WTC11 (cell line): ENCODE measurements at regions not wholly inside any gene's neighbourhood (a gene's known extent, or its start where the extent isn't known, plus 50 kb on each side); places are given as distances from the start of the nearest gene placed in this dataset.

Experiments used
- ATAC-seq: fragments of 200-7000 bp; cut with Tn5 transposase; 2 replicates; pipeline ENCODE4 v1.10.0; 2021; ENCODE audit warnings: mild to moderate bottlenecking, moderate library complexity
- CTCF ChIA-PET: fragments of 300-600 bp; sonication (Branson Sonifier 250); formaldehyde crosslinking; loops from one replicate; lab custom pipeline; 2021; ENCODE audit warnings: antibody characterized with exemption; lab: Charles Lee
- POLR2A ChIA-PET: fragments of 350-600 bp; sonication (Branson Sonifier 250); formaldehyde crosslinking; loops from one replicate; lab custom pipeline; 2021; ENCODE audit warnings: antibody characterized with exemption; lab: Charles Lee
- DNase-seq: peaks from one replicate; pipeline ENCODE4 v3.0.0; 2021; ENCODE audit warnings: low spot score
- H3K27ac Mint-ChIP-seq: 2 replicates; pipeline ENCODE4 v1.8.0; 2021; ENCODE audit warnings: mixed read lengths
- H3K27me3 Mint-ChIP-seq: 2 replicates; pipeline ENCODE4 v1.8.0; 2021; ENCODE audit warnings: low read depth, mild to moderate bottlenecking, moderate library complexity, mixed read lengths
- H3K36me3 Mint-ChIP-seq: 2 replicates; pipeline ENCODE4 v1.8.0; 2021; ENCODE audit warnings: mixed read lengths
- H3K4me1 Mint-ChIP-seq: 2 replicates; pipeline ENCODE4 v1.8.0; 2022; ENCODE audit warnings: mixed read lengths
- H3K4me3 Mint-ChIP-seq: 2 replicates; pipeline ENCODE4 v1.8.0; 2021; ENCODE audit warnings: mild to moderate bottlenecking, moderate library complexity, mixed read lengths
- H3K9me3 Mint-ChIP-seq: 2 replicates; pipeline ENCODE4 v1.8.0; 2021; ENCODE audit warnings: mixed read lengths
- AR ChIP-seq: fragments of 250-450 bp; sonication (Bioruptor Pico); IDR thresholded peaks from 2 replicates; pipeline ENCODE4 v1.9.0; 2021; ENCODE audit warnings: mild to moderate bottlenecking
- ATF1 ChIP-seq: sonication (generic); formaldehyde crosslinking; IDR thresholded peaks from 2 replicates; pipeline ENCODE4 v1.8.1; 2023; ENCODE audit warnings: mild to moderate bottlenecking, moderate library complexity, missing genetic modification reagents
- CBFB ChIP-seq: sonication (generic); formaldehyde crosslinking; IDR thresholded peaks from 2 replicates; pipeline ENCODE4 v1.8.1; 2022; ENCODE audit warnings: mild to moderate bottlenecking, low read depth, missing genetic modification reagents
- CREM ChIP-seq: sonication (generic); formaldehyde crosslinking; IDR thresholded peaks from 2 replicates; pipeline ENCODE4 v1.8.1; 2022; ENCODE audit warnings: mild to moderate bottlenecking, missing genetic modification reagents, moderate library complexity
- ELF4 ChIP-seq: sonication (generic); formaldehyde crosslinking; IDR thresholded peaks from 2 replicates; pipeline ENCODE4 v1.8.1; 2022; ENCODE audit warnings: low read depth, mild to moderate bottlenecking, moderate library complexity, missing genetic modification reagents
- FOXP1 ChIP-seq: sonication (generic); formaldehyde crosslinking; IDR thresholded peaks from 2 replicates; pipeline ENCODE4 v1.8.0; 2022; ENCODE audit warnings: missing genetic modification reagents, mild to moderate bottlenecking, moderate library complexity, borderline replicate concordance
- GABPB1 ChIP-seq: sonication (generic); formaldehyde crosslinking; IDR thresholded peaks from 2 replicates; pipeline ENCODE4 v1.8.1; 2023; ENCODE audit warnings: mild to moderate bottlenecking, missing genetic modification reagents
- IRF1 ChIP-seq: sonication (generic); formaldehyde crosslinking; IDR thresholded peaks from 2 replicates; pipeline ENCODE4 v1.8.0; 2023; ENCODE audit warnings: missing genetic modification reagents
- JUN ChIP-seq: sonication (generic); formaldehyde crosslinking; IDR thresholded peaks from 2 replicates; pipeline ENCODE4 v1.8.0; 2023; ENCODE audit warnings: mild to moderate bottlenecking, missing genetic modification reagents
- MYBL2 ChIP-seq: sonication (generic); formaldehyde crosslinking; IDR thresholded peaks from 2 replicates; pipeline ENCODE4 v1.8.1; 2023; ENCODE audit warnings: mild to moderate bottlenecking, moderate library complexity, missing genetic modification reagents
- RORB ChIP-seq: fragments of 250-450 bp; sonication (Bioruptor Pico); IDR thresholded peaks from 2 replicates; pipeline ENCODE4 v1.9.0; 2021; ENCODE audit warnings: mild to moderate bottlenecking
- SMAD4 ChIP-seq: sonication (generic); formaldehyde crosslinking; IDR thresholded peaks from 2 replicates; pipeline ENCODE4 v1.8.0; 2022; ENCODE audit warnings: mild to moderate bottlenecking, missing genetic modification reagents
- USF1 ChIP-seq: sonication (generic); formaldehyde crosslinking; IDR thresholded peaks from 2 replicates; pipeline ENCODE4 v1.8.0; 2022; ENCODE audit warnings: mild to moderate bottlenecking, missing genetic modification reagents
- ZMAT4 ChIP-seq: fragments of 250-450 bp; sonication (Bioruptor Pico); IDR thresholded peaks from 2 replicates; pipeline ENCODE4 v1.9.0; 2021; ENCODE audit warnings: mild to moderate bottlenecking
- ZNF232 ChIP-seq: sonication (generic); formaldehyde crosslinking; IDR thresholded peaks from 2 replicates; pipeline ENCODE4 v1.8.0; 2022; ENCODE audit warnings: mild to moderate bottlenecking, missing genetic modification reagents
- ZNF396 ChIP-seq: fragments of 250-450 bp; sonication (Bioruptor Pico); IDR thresholded peaks from 2 replicates; pipeline ENCODE4 v1.8.0; 2021; ENCODE audit warnings: mild to moderate bottlenecking, moderate library complexity, borderline replicate concordance
- ZNF425 ChIP-seq: fragments of 250-450 bp; sonication (Bioruptor Pico); conservative IDR thresholded peaks from 2 replicates; pipeline ENCODE4 v1.9.0; 2021; ENCODE audit warnings: mild to moderate bottlenecking
- ZSCAN18 ChIP-seq: fragments of 250-450 bp; sonication (Bioruptor Pico); IDR thresholded peaks from 2 replicates; pipeline ENCODE4 v2.1.2; 2022; ENCODE audit warnings: mild to moderate bottlenecking, moderate library complexity

- CTCF ChIA-PET, result no interaction called here
- DNase-seq, result no peak
- no peaks in the 10 kb centered on the region for H3K27me3 Mint-ChIP-seq
Observed at GRCh38 chr10:9158675-9159074, 1104.2 kb downstream of the GATA3 start.

GRCh38 chr10:9160275-9160674 is 1105.8 kb downstream of the GATA3 start:
- Mint-ChIP-seq H3K36me3 (peaks cover 14% of the 10 kb centered on the region), H3K27ac (no peak overlapping the region), H3K4me3 (no peak overlapping the region), H3K9me3 (peaks cover 58% of the 10 kb centered on the region), H3K27me3 (no peaks in the 10 kb centered on the region), H3K4me1 (no peaks in the 10 kb centered on the region)
- POLR2A ChIA-PET, result no interaction called here
- ATAC-seq (no peak), DNase-seq (no peak)
- CTCF ChIA-PET, result no interaction called here
- TF ChIP-seq MYBL2 (CRISPR knock-in tag), result no peak
- TF ChIP-seq SMAD4 (CRISPR knock-in tag), result no peak
- TF ChIP-seq IRF1 (CRISPR knock-in tag), result no peak
- TF ChIP-seq AR (CRISPR knock-in tag), result no peak
- no peak for TF ChIP-seq ZNF425 (CRISPR knock-in tag)

More at GRCh38 chr10:9158675-9159074, 1104.2 kb downstream of the GATA3 start:
- POLR2A ChIA-PET, result no interaction called here
- Mint-ChIP-seq H3K4me3 (no peak overlapping the region), H3K36me3 (peaks cover 14% of the 10 kb centered on the region)
- ATAC-seq, result no peak
- no peak for TF ChIP-seq ATF1 (CRISPR knock-in tag)
- no peak for TF ChIP-seq RORB (CRISPR knock-in tag)
- TF ChIP-seq ZSCAN18 (CRISPR knock-in tag), result no peak
- TF ChIP-seq JUN (CRISPR knock-in tag), result no peak
- no peak for TF ChIP-seq ZNF396 (CRISPR knock-in tag)
- no peak for TF ChIP-seq CBFB (CRISPR knock-in tag)
- TF ChIP-seq ELF4 (CRISPR knock-in tag), result no peak
- no peak for TF ChIP-seq ZMAT4 (CRISPR knock-in tag)
- no peak for TF ChIP-seq CREM
- no peak for TF ChIP-seq GABPB1 (CRISPR knock-in tag)
- TF ChIP-seq USF1, result no peak
- no peak for TF ChIP-seq FOXP1 (CRISPR knock-in tag)
- TF ChIP-seq ZNF232 (CRISPR knock-in tag), result no peak
- TF ChIP-seq, all 79 proteins: peak for 0
- H3K4me1 Mint-ChIP-seq, result no peaks in the 10 kb centered on the region
- peaks cover 51% of the 10 kb centered on the region for H3K9me3 Mint-ChIP-seq
- no peak overlapping the region for H3K27ac Mint-ChIP-seq
